ENCODE measurements at regions not wholly inside any gene's neighbourhood (a gene's known extent, or its start where the extent isn't known, plus 50 kb on each side); places are given as distances from the start of the nearest gene placed in this dataset.

- no peak for DNase-seq (ENCODE audit: low read depth in 1 of 2, low spot score in 1 of 2)
Measured at GRCh38 chr10:21209495-21209894, 312.4 kb upstream of the NEBL start.

GRCh38 chr10:21208666-21209316 is 311.7 kb upstream of the NEBL start:
- no peak for DNase-seq (ENCODE audit: low read depth in 1 of 2, low spot score in 1 of 2)

GRCh38 chr10:21207852-21208646 is 310.9 kb upstream of the NEBL start:
- no peak for DNase-seq (ENCODE audit: low read depth in 1 of 2, low spot score in 1 of 2)

GRCh38 chr10:21205328-21205727 is 308.2 kb upstream of the NEBL start:
- DNase-seq (ENCODE audit: low read depth in 1 of 2, low spot score in 1 of 2): no peak

- no peak for DNase-seq (ENCODE audit: low read depth in 1 of 2, low spot score in 1 of 2)
Measured at GRCh38 chr10:21203473-21204107, 306.5 kb upstream of the NEBL start.

GRCh38 chr10:21202776-21203462 is 305.8 kb upstream of the NEBL start:
- DNase-seq (ENCODE audit: low read depth in 1 of 2, low spot score in 1 of 2): no peak

- DNase-seq (ENCODE audit: low read depth in 1 of 2, low spot score in 1 of 2): no peak
Measured at GRCh38 chr10:21199501-21199900, 302.4 kb upstream of the NEBL start.

- DNase-seq (ENCODE audit: low read depth in 1 of 2, low spot score in 1 of 2): no peak
Measured at GRCh38 chr10:21197838-21198237, 300.7 kb upstream of the NEBL start.

- DNase-seq (ENCODE audit: low read depth in 1 of 2, low spot score in 1 of 2): no peak
Measured at GRCh38 chr10:21196822-21197395, 299.8 kb upstream of the NEBL start.

- no peak for DNase-seq (ENCODE audit: low read depth in 1 of 2, low spot score in 1 of 2)
Measured at GRCh38 chr10:21195252-21195651, 298.1 kb upstream of the NEBL start.

- DNase-seq (ENCODE audit: low read depth in 1 of 2, low spot score in 1 of 2): no peak
Measured at GRCh38 chr10:21194510-21194993, 297.4 kb upstream of the NEBL start.

GRCh38 chr10:21193196-21193595 is 296.1 kb upstream of the NEBL start:
- no peak for DNase-seq (ENCODE audit: low read depth in 1 of 2, low spot score in 1 of 2)

GRCh38 chr10:21191512-21191911 is 294.4 kb upstream of the NEBL start:
- DNase-seq (ENCODE audit: low read depth in 1 of 2, low spot score in 1 of 2): no peak

- DNase-seq (ENCODE audit: low read depth in 1 of 2, low spot score in 1 of 2): no peak
Measured at GRCh38 chr10:21184984-21185383, 287.9 kb upstream of the NEBL start.

- DNase-seq (ENCODE audit: low read depth in 1 of 2, low spot score in 1 of 2): no peak
Measured at GRCh38 chr10:21184216-21184615, 287.1 kb upstream of the NEBL start.

GRCh38 chr10:21183025-21183424 is 285.9 kb upstream of the NEBL start:
- DNase-seq (ENCODE audit: low read depth in 1 of 2, low spot score in 1 of 2): no peak

GRCh38 chr10:21181451-21181850 is 284.3 kb upstream of the NEBL start:
- no peak for DNase-seq (ENCODE audit: low read depth in 1 of 2, low spot score in 1 of 2)

GRCh38 chr10:21180604-21181003 is 283.5 kb upstream of the NEBL start:
- DNase-seq (ENCODE audit: low read depth in 1 of 2, low spot score in 1 of 2): no peak

GRCh38 chr10:21176934-21177480 is 279.9 kb upstream of the NEBL start:
- no peak for DNase-seq (ENCODE audit: low read depth in 1 of 2, low spot score in 1 of 2)

- no peak for DNase-seq (ENCODE audit: low read depth in 1 of 2, low spot score in 1 of 2)
Measured at GRCh38 chr10:21175797-21176196, 278.7 kb upstream of the NEBL start.

All from activated CD4-positive, alpha-beta T cell treated with anti-CD3 and anti-CD28 coated beads, Interleukin-2, amount 50 U/mL, for 24 hours (primary cell).